Hepatocyte (in vitro differentiated cells): ENCODE measurements at regions not wholly inside any gene's neighbourhood (a gene's known extent, or its start where the extent isn't known, plus 50 kb on each side); places are given as distances from the start of the nearest gene placed in this dataset.

Experiments used
- CTCF ChIP-seq: fragments of 200-600 bp; sonication (generic); IDR thresholded peaks from 2 replicates; pipeline ENCODE4 v1.5.1; 2016; ENCODE audit warnings: antibody characterized with exemption, mild to moderate bottlenecking; ENCODE audit not compliant: poor library complexity
- EZH2 ChIP-seq: fragments of 200-600 bp; sonication (generic); IDR thresholded peaks from 2 replicates; pipeline ENCODE4 v1.6.1; 2016; ENCODE audit warnings: antibody characterized with exemption, mild to moderate bottlenecking, borderline replicate concordance
- EZH2phosphoT487 ChIP-seq: fragments of 200-600 bp; sonication (generic); IDR thresholded peaks from one replicate; pipeline ENCODE4 v1.6.1; 2018; ENCODE audit warnings: antibody characterized with exemption, mild to moderate bottlenecking, low read depth, moderate library complexity; ENCODE audit not compliant: unreplicated experiment, severe bottlenecking

- TF ChIP-seq CTCF, result no peak
- TF ChIP-seq EZH2, result no peak
- no peak for TF ChIP-seq EZH2phosphoT487
Measured at GRCh38 chr14:101454229-101454628, 107.1 kb upstream of the DIO3 start.
